K562 (cell line): ENCODE measurements at regions not wholly inside any gene's neighbourhood (a gene's known extent, or its start where the extent isn't known, plus 50 kb on each side); places are given as distances from the start of the nearest gene placed in this dataset.

Experiments used
- CCAR2 ChIP-seq: fragments of 200-400 bp; formaldehyde crosslinking; IDR thresholded peaks from 2 replicates; pipeline ENCODE4 v1.6.1; 2017; ENCODE audit warnings: mild to moderate bottlenecking, low read depth, low read length
- JUN ChIP-seq, 2 experiments: sonication (generic) in 1 of 2; formaldehyde crosslinking in 1 of 2; IDR thresholded peaks; 2 replicates each; pipeline versions ENCODE4 v1.6.1 to v1.8.0; 2012 to 2022; ENCODE audit warnings: borderline replicate concordance in 2 of 2, mild to moderate bottlenecking in 2 of 2, improper control_type of control experiment in 1 of 2, low read depth in 1 of 2, low read length in 1 of 2, missing genetic modification reagents in 1 of 2
- POLR2A ChIP-seq: fragments of 450-650 bp; conservative IDR thresholded peaks from 2 replicates; pipeline ENCODE4 v1.6.1; 2016
- SETDB1 ChIP-seq: IDR thresholded peaks from one replicate; pipeline ENCODE4 v1.6.1; 2012; ENCODE audit warnings: low read length, control low read depth, inconsistent platforms
- SIN3A ChIP-seq, 2 experiments: fragments of 150-350 bp in 1 of 2; IDR thresholded peaks; 2 replicates each; pipeline ENCODE4 v1.6.1; 2011 to 2016; ENCODE audit warnings: borderline replicate concordance in 2 of 2, low read depth in 2 of 2, low read length in 2 of 2, mild to moderate bottlenecking in 2 of 2, moderate library complexity in 2 of 2; ENCODE audit not compliant: control insufficient read depth in 1 of 2
- ZNF3 ChIP-seq: fragments of 250-450 bp; sonication (Bioruptor Pico); IDR thresholded peaks from 2 replicates; pipeline ENCODE4 v1.5.0; 2021; ENCODE audit warnings: mild to moderate bottlenecking, moderate library complexity
- ZNF354B ChIP-seq: fragments of 250-450 bp; sonication (Bioruptor Pico); IDR thresholded peaks from 2 replicates; pipeline ENCODE4 v1.4.0; 2020
- TF ChIP-seq, protein P1 (sequence below), 3 experiments: IDR thresholded peaks in 2 of 3; conservative IDR thresholded peaks in 1 of 3; 2 replicates each; pipeline ENCODE4 v1.5.1; 2011 to 2012; ENCODE audit warnings: low read length in 3 of 3, mild to moderate bottlenecking in 3 of 3, control low read depth in 2 of 3, improper control_type of control experiment in 1 of 3, inconsistent platforms in 1 of 3, low read depth in 1 of 3, mixed read lengths in 1 of 3, moderate library complexity in 1 of 3; ENCODE audit not compliant: insufficient read depth in 2 of 3
- TF ChIP-seq, protein P2 (sequence below), 2 experiments: fragments of 450-650 bp; formaldehyde crosslinking in 1 of 2; IDR thresholded peaks; 2 replicates each; pipeline versions ENCODE4 v1.4.0 to v1.6.1; 2014 to 2020; ENCODE audit warnings: mild to moderate bottlenecking in 2 of 2, borderline replicate concordance in 1 of 2, low read depth in 1 of 2
- TF ChIP-seq, protein P3 (sequence below): sonication (generic); formaldehyde crosslinking; IDR thresholded peaks from 2 replicates; pipeline ENCODE4 v1.9.0; 2022; ENCODE audit warnings: mild to moderate bottlenecking, missing genetic modification reagents
- TF ChIP-seq, protein P4 (sequence below), 2 experiments: fragments of 450-650 bp; IDR thresholded peaks; 2 replicates each; pipeline ENCODE4 v1.6.1; 2016; ENCODE audit warnings: mild to moderate bottlenecking in 2 of 2, borderline replicate concordance in 1 of 2, low read depth in 1 of 2, moderate library complexity in 1 of 2
- TF ChIP-seq, protein P5 (sequence below): fragments of 250-450 bp; sonication (Bioruptor Pico); IDR thresholded peaks from 2 replicates; pipeline ENCODE4 v1.8.0; 2021; ENCODE audit warnings: moderate library complexity, mild to moderate bottlenecking, inconsistent platforms

DNA sequence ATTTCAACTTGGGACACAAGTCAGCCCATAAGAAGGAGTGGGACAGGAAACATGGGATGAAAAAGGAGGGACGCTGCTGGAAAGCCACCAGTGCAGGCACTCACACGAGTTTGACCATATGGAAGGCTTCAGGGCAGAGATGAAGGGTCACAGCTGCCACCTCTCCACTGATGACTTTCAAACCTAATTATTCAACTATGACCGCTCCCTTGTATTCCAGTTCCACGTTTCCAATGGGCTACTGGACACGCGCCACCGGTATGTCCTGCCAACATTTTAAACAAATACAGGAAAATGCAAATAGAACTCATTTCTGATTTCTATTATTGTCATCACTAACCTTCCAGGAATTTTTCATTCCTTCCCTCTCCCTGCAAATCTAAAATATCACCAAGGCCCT lies 134.7 kb downstream of the SLC1A3 start:
- TF ChIP-seq CCAR2 (no peak), JUN (IDR thresholded peaks at IDR 0.05; ENCODE audit: borderline replicate concordance, low read depth, low read length) (no peak), JUN (CRISPR knock-in tag; IDR thresholded peaks at IDR 0.05; ENCODE audit: borderline replicate concordance) (no peak), POLR2A (no peak), ZNF3 (no peak), SIN3A (IDR thresholded peaks at IDR 0.05; ENCODE audit: borderline replicate concordance in 2 of 2, control insufficient read depth in 1 of 2, low read depth in 2 of 2, low read length in 2 of 2) (no peak), ZNF354B (CRISPR knock-in tag) (no peak), SETDB1 (no peak)
- TF ChIP-seq, protein P1, sequence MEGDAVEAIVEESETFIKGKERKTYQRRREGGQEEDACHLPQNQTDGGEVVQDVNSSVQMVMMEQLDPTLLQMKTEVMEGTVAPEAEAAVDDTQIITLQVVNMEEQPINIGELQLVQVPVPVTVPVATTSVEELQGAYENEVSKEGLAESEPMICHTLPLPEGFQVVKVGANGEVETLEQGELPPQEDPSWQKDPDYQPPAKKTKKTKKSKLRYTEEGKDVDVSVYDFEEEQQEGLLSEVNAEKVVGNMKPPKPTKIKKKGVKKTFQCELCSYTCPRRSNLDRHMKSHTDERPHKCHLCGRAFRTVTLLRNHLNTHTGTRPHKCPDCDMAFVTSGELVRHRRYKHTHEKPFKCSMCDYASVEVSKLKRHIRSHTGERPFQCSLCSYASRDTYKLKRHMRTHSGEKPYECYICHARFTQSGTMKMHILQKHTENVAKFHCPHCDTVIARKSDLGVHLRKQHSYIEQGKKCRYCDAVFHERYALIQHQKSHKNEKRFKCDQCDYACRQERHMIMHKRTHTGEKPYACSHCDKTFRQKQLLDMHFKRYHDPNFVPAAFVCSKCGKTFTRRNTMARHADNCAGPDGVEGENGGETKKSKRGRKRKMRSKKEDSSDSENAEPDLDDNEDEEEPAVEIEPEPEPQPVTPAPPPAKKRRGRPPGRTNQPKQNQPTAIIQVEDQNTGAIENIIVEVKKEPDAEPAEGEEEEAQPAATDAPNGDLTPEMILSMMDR (IDR thresholded peaks at IDR 0.05 in 2 of 3, conservative IDR thresholded peaks at IDR 0.05 in 1 of 3; ENCODE audit: insufficient read depth in 2 of 3, low read depth in 1 of 3, low read length in 3 of 3) = no peak
- TF ChIP-seq, protein P2, sequence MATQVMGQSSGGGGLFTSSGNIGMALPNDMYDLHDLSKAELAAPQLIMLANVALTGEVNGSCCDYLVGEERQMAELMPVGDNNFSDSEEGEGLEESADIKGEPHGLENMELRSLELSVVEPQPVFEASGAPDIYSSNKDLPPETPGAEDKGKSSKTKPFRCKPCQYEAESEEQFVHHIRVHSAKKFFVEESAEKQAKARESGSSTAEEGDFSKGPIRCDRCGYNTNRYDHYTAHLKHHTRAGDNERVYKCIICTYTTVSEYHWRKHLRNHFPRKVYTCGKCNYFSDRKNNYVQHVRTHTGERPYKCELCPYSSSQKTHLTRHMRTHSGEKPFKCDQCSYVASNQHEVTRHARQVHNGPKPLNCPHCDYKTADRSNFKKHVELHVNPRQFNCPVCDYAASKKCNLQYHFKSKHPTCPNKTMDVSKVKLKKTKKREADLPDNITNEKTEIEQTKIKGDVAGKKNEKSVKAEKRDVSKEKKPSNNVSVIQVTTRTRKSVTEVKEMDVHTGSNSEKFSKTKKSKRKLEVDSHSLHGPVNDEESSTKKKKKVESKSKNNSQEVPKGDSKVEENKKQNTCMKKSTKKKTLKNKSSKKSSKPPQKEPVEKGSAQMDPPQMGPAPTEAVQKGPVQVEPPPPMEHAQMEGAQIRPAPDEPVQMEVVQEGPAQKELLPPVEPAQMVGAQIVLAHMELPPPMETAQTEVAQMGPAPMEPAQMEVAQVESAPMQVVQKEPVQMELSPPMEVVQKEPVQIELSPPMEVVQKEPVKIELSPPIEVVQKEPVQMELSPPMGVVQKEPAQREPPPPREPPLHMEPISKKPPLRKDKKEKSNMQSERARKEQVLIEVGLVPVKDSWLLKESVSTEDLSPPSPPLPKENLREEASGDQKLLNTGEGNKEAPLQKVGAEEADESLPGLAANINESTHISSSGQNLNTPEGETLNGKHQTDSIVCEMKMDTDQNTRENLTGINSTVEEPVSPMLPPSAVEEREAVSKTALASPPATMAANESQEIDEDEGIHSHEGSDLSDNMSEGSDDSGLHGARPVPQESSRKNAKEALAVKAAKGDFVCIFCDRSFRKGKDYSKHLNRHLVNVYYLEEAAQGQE (IDR thresholded peaks at IDR 0.05; ENCODE audit: borderline replicate concordance) = no peak
- TF ChIP-seq, protein P2 (CRISPR knock-in tag; IDR thresholded peaks at IDR 0.05; ENCODE audit: low read depth) = no peak
- TF ChIP-seq, protein P3, sequence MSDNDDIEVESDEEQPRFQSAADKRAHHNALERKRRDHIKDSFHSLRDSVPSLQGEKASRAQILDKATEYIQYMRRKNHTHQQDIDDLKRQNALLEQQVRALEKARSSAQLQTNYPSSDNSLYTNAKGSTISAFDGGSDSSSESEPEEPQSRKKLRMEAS (CRISPR knock-in tag) = no peak
- TF ChIP-seq, protein P4, sequence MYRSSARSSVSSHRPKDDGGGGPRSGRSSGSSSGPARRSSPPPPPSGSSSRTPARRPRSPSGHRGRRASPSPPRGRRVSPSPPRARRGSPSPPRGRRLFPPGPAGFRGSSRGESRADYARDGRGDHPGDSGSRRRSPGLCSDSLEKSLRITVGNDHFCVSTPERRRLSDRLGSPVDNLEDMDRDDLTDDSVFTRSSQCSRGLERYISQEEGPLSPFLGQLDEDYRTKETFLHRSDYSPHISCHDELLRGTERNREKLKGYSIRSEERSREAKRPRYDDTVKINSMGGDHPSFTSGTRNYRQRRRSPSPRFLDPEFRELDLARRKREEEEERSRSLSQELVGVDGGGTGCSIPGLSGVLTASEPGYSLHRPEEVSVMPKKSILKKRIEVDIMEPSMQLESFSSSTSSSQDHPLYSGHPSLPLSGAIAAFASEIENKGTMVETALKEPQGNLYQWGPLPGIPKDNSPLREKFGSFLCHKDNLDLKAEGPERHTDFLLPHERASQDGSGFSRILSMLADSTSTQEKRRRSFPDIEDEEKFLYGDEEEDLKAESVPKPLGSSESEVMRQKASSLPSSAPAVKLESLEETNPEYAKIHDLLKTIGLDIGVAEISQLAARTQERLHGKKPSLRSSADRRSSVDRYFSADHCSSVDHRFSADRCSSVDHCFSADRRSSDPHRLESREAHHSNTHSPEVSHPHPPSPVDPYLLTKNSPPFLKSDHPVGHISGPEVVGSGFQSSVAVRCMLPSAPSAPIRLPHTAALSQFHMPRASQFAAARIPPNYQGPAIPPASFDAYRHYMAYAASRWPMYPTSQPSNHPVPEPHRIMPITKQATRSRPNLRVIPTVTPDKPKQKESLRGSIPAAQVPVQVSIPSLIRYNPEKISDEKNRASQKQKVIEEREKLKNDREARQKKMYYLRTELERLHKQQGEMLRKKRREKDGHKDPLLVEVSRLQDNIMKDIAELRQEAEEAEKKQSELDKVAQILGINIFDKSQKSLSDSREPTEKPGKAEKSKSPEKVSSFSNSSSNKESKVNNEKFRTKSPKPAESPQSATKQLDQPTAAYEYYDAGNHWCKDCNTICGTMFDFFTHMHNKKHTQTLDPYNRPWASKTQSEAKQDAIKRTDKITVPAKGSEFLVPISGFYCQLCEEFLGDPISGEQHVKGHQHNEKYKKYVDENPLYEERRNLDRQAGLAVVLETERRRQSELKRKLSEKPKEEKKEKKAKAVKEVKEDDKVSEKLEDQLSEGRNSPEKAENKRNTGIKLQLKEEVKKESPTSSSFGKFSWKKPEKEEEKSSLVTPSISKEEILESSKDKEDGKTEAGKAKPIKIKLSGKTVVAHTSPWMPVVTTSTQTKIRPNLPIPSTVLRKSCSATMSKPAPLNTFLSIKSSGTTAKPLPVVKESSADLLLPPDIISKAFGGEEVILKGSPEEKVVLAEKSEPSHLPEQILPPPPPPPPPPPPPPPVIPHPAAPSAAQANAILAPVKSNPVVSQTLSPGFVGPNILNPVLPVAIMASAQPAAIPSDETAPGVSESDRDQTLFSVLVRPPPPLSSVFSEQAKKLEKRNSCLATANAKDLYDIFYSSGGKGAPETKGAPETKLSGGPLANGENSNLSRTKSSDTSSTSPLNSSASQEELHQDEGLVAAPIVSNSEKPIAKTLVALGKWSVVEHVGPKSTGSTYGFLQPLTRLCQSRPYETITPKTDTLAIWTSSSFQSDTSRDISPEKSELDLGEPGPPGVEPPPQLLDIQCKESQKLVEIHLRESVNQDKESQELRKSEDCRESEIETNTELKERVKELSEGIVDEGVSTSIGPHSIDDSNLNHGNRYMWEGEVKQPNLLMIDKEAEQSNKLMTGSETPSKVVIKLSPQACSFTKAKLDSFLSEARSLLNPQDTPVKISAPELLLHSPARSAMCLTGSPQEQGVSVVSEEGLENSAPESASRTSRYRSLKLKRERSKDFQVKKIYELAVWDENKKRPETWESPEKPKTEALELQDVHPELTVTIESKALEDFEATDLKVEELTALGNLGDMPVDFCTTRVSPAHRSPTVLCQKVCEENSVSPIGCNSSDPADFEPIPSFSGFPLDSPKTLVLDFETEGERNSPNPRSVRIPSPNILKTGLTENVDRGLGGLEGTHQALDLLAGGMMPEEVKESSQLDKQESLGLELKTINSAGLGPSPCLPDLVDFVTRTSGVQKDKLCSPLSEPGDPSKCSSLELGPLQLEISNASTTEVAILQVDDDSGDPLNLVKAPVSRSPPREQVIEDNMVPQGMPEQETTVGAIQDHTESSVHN (IDR thresholded peaks at IDR 0.05; ENCODE audit: borderline replicate concordance in 1 of 2, low read depth in 1 of 2) = no peak
- TF ChIP-seq, protein P5, sequence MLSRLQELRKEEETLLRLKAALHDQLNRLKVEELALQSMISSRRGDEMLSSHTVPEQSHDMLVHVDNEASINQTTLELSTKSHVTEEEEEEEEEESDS (CRISPR knock-in tag) = no peak
